Lower lobe of right lung (tissue), 2 donors: ENCODE measurements at regions not wholly inside any gene's neighbourhood (a gene's known extent, or its start where the extent isn't known, plus 50 kb on each side); places are given as distances from the start of the nearest gene placed in this dataset.

ENCODE experiments used
- ATAC-seq, 2 donors: fragments of 200-7000 bp; cut with Tn5 transposase; one replicate each; pipeline ENCODE4 v1.9.1; 2020 to 2022; ENCODE audit warnings: mild to moderate bottlenecking in 2 of 2, moderate library complexity in 2 of 2
- DNase-seq: peaks from one replicate; pipeline ENCODE4 v3.0.0-alpha.2; 2020
- H3K27ac ChIP-seq: fragments of 200-600 bp; one replicate; pipeline ENCODE4 v1.8.0; 2022
- H3K27me3 ChIP-seq: fragments of 200-600 bp; one replicate; pipeline ENCODE4 v1.8.0; 2022; ENCODE audit warnings: low read depth
- H3K36me3 ChIP-seq: fragments of 200-600 bp; one replicate; pipeline ENCODE4 v1.8.0; 2022; ENCODE audit warnings: mild to moderate bottlenecking
- H3K4me1 ChIP-seq: fragments of 200-600 bp; one replicate; pipeline ENCODE4 v1.8.0; 2022
- H3K4me3 ChIP-seq: fragments of 200-600 bp; one replicate; pipeline ENCODE4 v1.8.0; 2022; ENCODE audit warnings: mild to moderate bottlenecking
- H3K9me3 ChIP-seq: fragments of 200-600 bp; one replicate; pipeline ENCODE4 v1.8.0; 2022
- CTCF ChIP-seq: fragments of 200-600 bp; IDR thresholded peaks from one replicate; pipeline ENCODE4 v1.8.0; 2022; ENCODE audit warnings: antibody characterized with exemption, mild to moderate bottlenecking
- intact Hi-C: fragments of 100-400 bp; cut with DNase I; formaldehyde crosslinking; loops from one replicate; pipeline ENCODE4 v1.11.0; 2022
- donor health status: DM: no; HTN: yes; CAD: no; lungs with severe emphysema.

- Histone ChIP-seq H3K4me1 (no peaks in the 10 kb centered on the region), H3K36me3 (no peaks in the 10 kb centered on the region), H3K27ac (no peak overlapping the region), H3K27me3 (no peaks in the 10 kb centered on the region), H3K9me3 (no peaks in the 10 kb centered on the region), H3K4me3 (no peak overlapping the region)
- intact Hi-C loops: no loop called here
- DNase-seq: no peak
- no peak for TF ChIP-seq CTCF
- ATAC-seq: no peak
Observed at GRCh38 chr13:98092888-98093287, 50.0 kb upstream of the FARP1 start.
